Fibroblast of skin of right biceps (primary cell): ENCODE measurements at regions not wholly inside any gene's neighbourhood (a gene's known extent, or its start where the extent isn't known, plus 50 kb on each side); places are given as distances from the start of the nearest gene placed in this dataset.

Source experiments
- DNase-seq: peaks from one replicate; pipeline ENCODE4 v3.0.0-alpha.2; 2013

- peak; percentile 22 for DNase-seq
These were observed 279.4 kb upstream of the ELAC2 start for GRCh38 chr17:13297183-13297582.

- DNase-seq, result no peak
These were observed 275.6 kb upstream of the ELAC2 start for GRCh38 chr17:13293421-13293820.

- DNase-seq, result no peak
These were observed 274.5 kb upstream of the ELAC2 start for GRCh38 chr17:13292291-13292690.

- DNase-seq, result no peak
These were observed 270.4 kb upstream of the ELAC2 start for GRCh38 chr17:13288248-13288647.

GRCh38 chr17:13287226-13287625 lies 269.4 kb upstream of the ELAC2 start:
- DNase-seq, result no peak

- DNase-seq, result no peak
These were observed 265.8 kb upstream of the ELAC2 start for GRCh38 chr17:13283606-13284005.

- DNase-seq, result no peak
These were observed 263.8 kb upstream of the ELAC2 start for GRCh38 chr17:13281626-13282025.

- peak; percentile 92 for DNase-seq
These were observed 256.0 kb upstream of the ELAC2 start for GRCh38 chr17:13273806-13274205.

GRCh38 chr17:13272296-13272695 lies 254.5 kb upstream of the ELAC2 start:
- peak; percentile 55 for DNase-seq

GRCh38 chr17:13268791-13269595 lies 251.2 kb upstream of the ELAC2 start:
- DNase-seq, result peak; percentile 66

GRCh38 chr17:13266606-13267005 lies 248.8 kb upstream of the ELAC2 start:
- peak; percentile 95 for DNase-seq

GRCh38 chr17:13265311-13265710 lies 247.5 kb upstream of the ELAC2 start:
- peak; percentile 68 for DNase-seq

- no peak for DNase-seq
These were observed 245.9 kb upstream of the ELAC2 start for GRCh38 chr17:13263746-13264145.

- no peak for DNase-seq
These were observed 238.7 kb upstream of the ELAC2 start for GRCh38 chr17:13256545-13256944.

- no peak for DNase-seq
These were observed 236.0 kb upstream of the ELAC2 start for GRCh38 chr17:13253733-13254410.

GRCh38 chr17:13244513-13244912 lies 226.7 kb upstream of the ELAC2 start:
- DNase-seq, result peak; percentile 32

- no peak for DNase-seq
These were observed 225.8 kb upstream of the ELAC2 start for GRCh38 chr17:13243585-13243984.

GRCh38 chr17:13240851-13241250 lies 223.0 kb upstream of the ELAC2 start:
- no peak for DNase-seq

- DNase-seq, result peak; percentile 61
These were observed 212.8 kb upstream of the ELAC2 start for GRCh38 chr17:13230350-13231264.

- no peak for DNase-seq
These were observed 210.4 kb upstream of the ELAC2 start for GRCh38 chr17:13228225-13228624.

- DNase-seq, result no peak
These were observed 205.1 kb upstream of the ELAC2 start for GRCh38 chr17:13222975-13223374.

GRCh38 chr17:13212860-13213259 lies 195.0 kb upstream of the ELAC2 start:
- DNase-seq, result no peak

- peak; percentile 77 for DNase-seq
These were observed 191.3 kb upstream of the ELAC2 start for GRCh38 chr17:13209081-13209480.
